ENCODE measurements at regions not wholly inside any gene's neighbourhood (a gene's known extent, or its start where the extent isn't known, plus 50 kb on each side); places are given as distances from the start of the nearest gene placed in this dataset.

DNA sequence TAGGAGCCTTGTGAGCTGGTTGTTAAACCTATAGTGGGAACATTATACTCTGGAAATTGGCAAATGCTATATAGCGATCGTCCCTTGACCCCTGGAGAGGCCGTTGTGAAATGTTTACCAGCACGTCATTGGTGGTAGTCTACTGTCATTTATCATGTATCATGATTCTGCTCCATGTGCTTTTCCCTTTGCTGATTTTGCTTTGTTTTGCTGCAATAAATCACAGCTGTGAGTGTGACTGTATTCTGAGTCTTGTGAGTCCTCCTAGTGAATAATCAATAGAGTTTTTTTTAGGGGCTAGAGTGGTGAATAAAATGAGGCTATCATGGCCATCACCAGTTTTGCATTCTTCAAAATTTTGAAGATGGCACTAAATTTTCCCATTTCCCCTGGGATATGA, 189.1 kb downstream of the HRH4 start (continued):
- TF ChIP-seq CHD1 (IDR thresholded peaks at IDR 0.05; ENCODE audit: low read depth, low read length) (no peak), BRCA1 (IDR thresholded peaks at IDR 0.05; ENCODE audit: low read depth, low read length) (no peak)
